ENCODE measurements at regions not wholly inside any gene's neighbourhood (a gene's known extent, or its start where the extent isn't known, plus 50 kb on each side); places are given as distances from the start of the nearest gene placed in this dataset.

DNA sequence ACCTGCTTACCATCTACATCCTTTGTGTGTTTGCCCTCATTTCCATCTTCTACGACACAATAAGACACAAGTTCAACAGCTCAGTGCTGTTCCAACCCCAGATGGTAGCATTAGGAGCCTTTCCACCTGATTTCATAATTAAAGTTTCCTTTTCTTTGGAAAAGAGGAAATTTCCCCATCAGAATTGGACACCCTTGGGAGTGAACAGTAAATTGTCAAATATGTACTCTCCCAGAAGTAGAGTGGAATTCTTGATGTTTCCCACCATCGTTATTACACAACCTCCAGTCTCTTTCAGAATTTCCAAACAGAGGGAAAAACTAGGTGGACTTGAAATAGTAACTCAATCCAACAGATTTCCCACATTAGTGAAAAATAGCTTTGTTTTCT is 337.6 kb upstream of the OR4E1 start:
- H3K4me1 ChIP-seq = no peaks in the 10 kb centered on the region
- TF ChIP-seq, protein P1, sequence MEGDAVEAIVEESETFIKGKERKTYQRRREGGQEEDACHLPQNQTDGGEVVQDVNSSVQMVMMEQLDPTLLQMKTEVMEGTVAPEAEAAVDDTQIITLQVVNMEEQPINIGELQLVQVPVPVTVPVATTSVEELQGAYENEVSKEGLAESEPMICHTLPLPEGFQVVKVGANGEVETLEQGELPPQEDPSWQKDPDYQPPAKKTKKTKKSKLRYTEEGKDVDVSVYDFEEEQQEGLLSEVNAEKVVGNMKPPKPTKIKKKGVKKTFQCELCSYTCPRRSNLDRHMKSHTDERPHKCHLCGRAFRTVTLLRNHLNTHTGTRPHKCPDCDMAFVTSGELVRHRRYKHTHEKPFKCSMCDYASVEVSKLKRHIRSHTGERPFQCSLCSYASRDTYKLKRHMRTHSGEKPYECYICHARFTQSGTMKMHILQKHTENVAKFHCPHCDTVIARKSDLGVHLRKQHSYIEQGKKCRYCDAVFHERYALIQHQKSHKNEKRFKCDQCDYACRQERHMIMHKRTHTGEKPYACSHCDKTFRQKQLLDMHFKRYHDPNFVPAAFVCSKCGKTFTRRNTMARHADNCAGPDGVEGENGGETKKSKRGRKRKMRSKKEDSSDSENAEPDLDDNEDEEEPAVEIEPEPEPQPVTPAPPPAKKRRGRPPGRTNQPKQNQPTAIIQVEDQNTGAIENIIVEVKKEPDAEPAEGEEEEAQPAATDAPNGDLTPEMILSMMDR (IDR thresholded peaks at IDR 0.05) = no peak
- H3K27ac ChIP-seq = no peak overlapping the region
- H3K9me3 ChIP-seq = peaks cover 0 to 9% (median 0%) of the 10 kb centered on the region in 3 donors
- intact Hi-C loops (cut with DNase I; ENCODE audit: low total_unique reads) = no loop called here
- no peaks in the 10 kb centered on the region for H3K27me3 ChIP-seq
- no peak overlapping the region for H3K4me3 ChIP-seq
- no peak for DNase-seq
- H3K36me3 ChIP-seq = no peaks in the 10 kb centered on the region

DNA sequence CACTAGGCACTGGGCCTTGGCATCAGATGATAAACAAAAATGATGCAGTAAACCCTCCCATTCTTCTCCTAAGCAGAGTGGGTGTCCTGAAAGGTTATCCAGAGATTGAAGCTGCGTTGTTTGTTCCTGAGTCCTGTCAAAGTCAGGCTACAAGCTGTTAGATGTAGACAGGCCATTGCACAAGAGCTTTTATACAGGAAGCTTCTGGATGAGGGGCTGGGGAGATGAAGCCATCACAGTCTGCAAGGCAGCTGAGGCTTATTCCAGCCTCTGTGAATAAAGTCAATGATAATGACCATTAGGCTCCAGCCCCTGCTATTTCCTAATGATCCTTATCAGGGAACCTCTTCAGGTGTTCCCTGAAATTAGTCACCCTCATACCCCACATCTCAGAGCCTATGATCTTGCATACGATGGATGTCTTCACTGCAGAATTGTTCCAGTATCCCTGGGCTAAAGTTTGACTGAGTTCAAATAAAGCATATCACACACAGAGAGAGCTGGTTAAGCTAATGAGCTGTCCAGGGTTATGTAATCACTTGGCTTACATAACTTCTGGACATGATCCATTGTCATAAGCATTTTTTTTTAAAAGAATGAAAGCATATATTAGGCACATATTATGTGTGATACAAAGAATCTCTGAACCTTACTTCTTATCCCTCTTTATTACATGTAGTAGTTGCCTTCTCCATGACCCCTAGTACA is 337.1 kb upstream of the OR4E1 start:
- intact Hi-C loops (cut with DNase I; ENCODE audit: low total_unique reads) = no loop called here
- TF ChIP-seq, protein P1 (IDR thresholded peaks at IDR 0.05) = no peak
- no peak for DNase-seq
- Histone ChIP-seq H3K36me3 (no peaks in the 10 kb centered on the region), H3K4me1 (no peaks in the 10 kb centered on the region), H3K27ac (no peak overlapping the region), H3K27me3 (no peaks in the 10 kb centered on the region), H3K4me3 (no peak overlapping the region), H3K9me3 (peaks cover 0 to 9% (median 0%) of the 10 kb centered on the region in 3 donors)

DNA sequence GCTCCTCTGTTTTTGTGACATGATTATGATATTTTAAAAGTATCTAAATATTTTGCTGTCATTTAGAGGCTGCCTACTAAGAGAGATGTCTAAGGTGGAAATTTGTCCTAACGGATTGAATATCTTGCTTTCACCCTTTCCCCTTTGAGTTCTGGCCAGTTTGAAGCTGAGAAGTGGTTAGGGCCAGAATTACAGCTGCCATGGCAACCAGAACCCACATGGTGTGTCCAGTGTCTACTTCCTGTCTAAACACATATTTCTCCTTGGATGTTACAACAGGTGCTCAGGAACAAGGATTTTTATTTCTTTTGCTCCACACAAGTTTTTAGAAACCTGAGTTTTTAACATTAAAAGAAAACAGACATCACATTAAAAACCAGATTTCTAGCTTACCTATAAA is 335.1 kb upstream of the OR4E1 start:
- DNase-seq = no peak
- Histone ChIP-seq H3K4me1 (no peaks in the 10 kb centered on the region), H3K4me3 (no peak overlapping the region), H3K27me3 (no peaks in the 10 kb centered on the region), H3K27ac (no peak overlapping the region), H3K36me3 (no peaks in the 10 kb centered on the region), H3K9me3 (peaks cover 0 to 9% (median 0%) of the 10 kb centered on the region in 3 donors)
- intact Hi-C loops (cut with DNase I; ENCODE audit: low total_unique reads) = no loop called here
- TF ChIP-seq, protein P1 (IDR thresholded peaks at IDR 0.05) = no peak

DNA sequence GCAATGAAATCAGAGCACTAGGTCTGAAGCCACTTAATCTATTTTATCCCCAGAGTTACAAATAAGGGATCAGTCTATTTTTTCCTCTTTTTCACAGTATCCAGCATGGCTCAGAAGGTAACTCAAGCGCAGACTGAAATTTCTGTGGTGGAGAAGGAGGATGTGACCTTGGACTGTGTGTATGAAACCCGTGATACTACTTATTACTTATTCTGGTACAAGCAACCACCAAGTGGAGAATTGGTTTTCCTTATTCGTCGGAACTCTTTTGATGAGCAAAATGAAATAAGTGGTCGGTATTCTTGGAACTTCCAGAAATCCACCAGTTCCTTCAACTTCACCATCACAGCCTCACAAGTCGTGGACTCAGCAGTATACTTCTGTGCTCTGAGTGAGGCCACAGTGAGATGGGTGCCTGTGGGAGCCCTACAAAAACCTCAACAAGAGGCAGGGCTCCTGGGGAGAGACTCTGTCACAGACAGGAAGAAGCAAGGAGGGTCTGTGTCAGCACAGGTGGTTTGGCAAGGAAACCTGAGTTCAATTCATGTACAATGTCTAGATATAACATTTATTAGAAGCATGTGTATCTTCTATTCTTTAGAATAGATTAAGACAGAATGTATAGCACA is 334.3 kb upstream of the OR4E1 start:
- DNase-seq = no peak
- Histone ChIP-seq H3K4me3 (no peak overlapping the region), H3K4me1 (no peaks in the 10 kb centered on the region), H3K27me3 (no peaks in the 10 kb centered on the region), H3K9me3 (peaks cover 0 to 9% (median 0%) of the 10 kb centered on the region in 3 donors), H3K27ac (no peak overlapping the region), H3K36me3 (no peaks in the 10 kb centered on the region)
- TF ChIP-seq, protein P1 (IDR thresholded peaks at IDR 0.05) = no peak
- intact Hi-C loops (cut with DNase I; ENCODE audit: low total_unique reads) = no loop called here

DNA sequence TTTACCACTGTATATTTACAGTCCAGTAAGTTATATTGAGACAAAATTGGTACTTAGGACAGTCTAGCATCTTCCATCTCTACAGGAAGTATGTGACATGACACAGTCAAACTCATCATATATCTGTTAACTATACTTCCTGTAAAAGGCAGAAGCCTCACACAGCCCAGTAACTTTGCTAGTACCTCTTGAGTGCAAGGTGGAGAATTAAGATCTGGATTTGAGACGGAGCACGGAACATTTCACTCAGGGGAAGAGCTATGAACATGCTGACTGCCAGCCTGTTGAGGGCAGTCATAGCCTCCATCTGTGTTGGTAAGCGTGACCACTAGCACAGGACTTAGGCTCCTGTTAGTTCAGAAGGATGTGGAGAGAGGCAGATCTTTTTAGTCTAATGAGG is 333.7 kb upstream of the OR4E1 start:
- TF ChIP-seq, protein P1 (IDR thresholded peaks at IDR 0.05) = no peak
- Histone ChIP-seq H3K4me1 (no peaks in the 10 kb centered on the region), H3K4me3 (no peak overlapping the region), H3K36me3 (no peaks in the 10 kb centered on the region), H3K9me3 (peaks cover 0 to 9% (median 0%) of the 10 kb centered on the region in 3 donors), H3K27me3 (no peaks in the 10 kb centered on the region), H3K27ac (no peak overlapping the region)
- DNase-seq = no peak
- intact Hi-C loops (cut with DNase I; ENCODE audit: low total_unique reads) = no loop called here
